ENCODE measurements at regions not wholly inside any gene's neighbourhood (a gene's known extent, or its start where the extent isn't known, plus 50 kb on each side); places are given as distances from the start of the nearest gene placed in this dataset.

DNA sequence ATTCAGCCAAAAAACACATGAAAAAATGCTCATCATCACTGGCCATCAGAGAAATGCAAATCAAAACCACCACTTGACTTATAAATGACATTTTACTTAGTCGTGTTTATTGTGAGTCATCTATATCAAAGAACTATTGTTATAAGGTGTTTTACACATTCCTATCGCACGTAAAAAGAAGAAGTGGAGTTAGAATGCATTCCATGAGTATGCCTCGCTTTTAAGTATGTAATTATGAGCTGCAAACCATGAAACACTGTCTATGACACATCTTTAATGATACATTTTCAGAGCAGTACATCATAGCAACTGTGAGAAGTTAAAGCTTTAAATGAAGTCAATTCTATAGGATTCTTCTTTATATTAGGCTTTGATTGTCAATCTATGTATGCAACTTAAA is 614.3 kb upstream of the ADAMTS5 start:
- Histone ChIP-seq H3K4me3 (no peak overlapping the region), H3K27ac (no peak overlapping the region), H3K4me1 (ENCODE audit: control insufficient read depth in 1 of 2, low read depth in 2 of 2) (peaks cover 0 to 5% of the 10 kb centered on the region in 2 donors), H3K27me3 (replicated peaks; ENCODE audit: insufficient read depth) (no peaks in the 10 kb centered on the region), H3K36me3 (no peaks in the 10 kb centered on the region), H3K9me3 (no peaks in the 10 kb centered on the region)
- DNase-seq (ENCODE audit: low spot score): no peak
- TF ChIP-seq, protein P1, sequence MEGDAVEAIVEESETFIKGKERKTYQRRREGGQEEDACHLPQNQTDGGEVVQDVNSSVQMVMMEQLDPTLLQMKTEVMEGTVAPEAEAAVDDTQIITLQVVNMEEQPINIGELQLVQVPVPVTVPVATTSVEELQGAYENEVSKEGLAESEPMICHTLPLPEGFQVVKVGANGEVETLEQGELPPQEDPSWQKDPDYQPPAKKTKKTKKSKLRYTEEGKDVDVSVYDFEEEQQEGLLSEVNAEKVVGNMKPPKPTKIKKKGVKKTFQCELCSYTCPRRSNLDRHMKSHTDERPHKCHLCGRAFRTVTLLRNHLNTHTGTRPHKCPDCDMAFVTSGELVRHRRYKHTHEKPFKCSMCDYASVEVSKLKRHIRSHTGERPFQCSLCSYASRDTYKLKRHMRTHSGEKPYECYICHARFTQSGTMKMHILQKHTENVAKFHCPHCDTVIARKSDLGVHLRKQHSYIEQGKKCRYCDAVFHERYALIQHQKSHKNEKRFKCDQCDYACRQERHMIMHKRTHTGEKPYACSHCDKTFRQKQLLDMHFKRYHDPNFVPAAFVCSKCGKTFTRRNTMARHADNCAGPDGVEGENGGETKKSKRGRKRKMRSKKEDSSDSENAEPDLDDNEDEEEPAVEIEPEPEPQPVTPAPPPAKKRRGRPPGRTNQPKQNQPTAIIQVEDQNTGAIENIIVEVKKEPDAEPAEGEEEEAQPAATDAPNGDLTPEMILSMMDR (IDR thresholded peaks at IDR 0.05): no peak
- no peak for ATAC-seq (ENCODE audit: insufficient number of reproducible peaks, low FRiP score, low read depth)

DNA sequence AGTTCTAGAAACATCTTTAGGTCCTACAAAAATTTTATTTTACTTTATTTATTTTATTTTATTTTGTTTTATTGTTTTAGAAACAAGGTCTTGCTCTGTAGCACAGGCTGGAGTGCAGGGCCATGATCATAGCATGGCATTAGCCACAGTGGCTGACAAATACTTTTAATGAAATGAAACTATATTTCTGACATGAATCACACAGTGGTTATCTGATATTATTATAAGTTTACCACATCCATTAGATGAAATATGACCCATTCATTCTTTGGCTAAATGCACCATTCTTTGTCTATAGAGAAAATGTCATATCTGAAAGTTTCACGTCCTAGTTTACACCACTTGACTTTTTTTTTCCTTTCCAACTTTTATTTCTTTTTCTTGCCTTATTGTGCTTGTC is 613.4 kb upstream of the ADAMTS5 start:
- Histone ChIP-seq H3K4me1 (ENCODE audit: control insufficient read depth in 1 of 2, low read depth in 2 of 2) (peaks cover 0 to 5% of the 10 kb centered on the region in 2 donors), H3K27me3 (replicated peaks; ENCODE audit: insufficient read depth) (no peaks in the 10 kb centered on the region), H3K4me3 (no peak overlapping the region), H3K27ac (no peak overlapping the region), H3K9me3 (no peaks in the 10 kb centered on the region), H3K36me3 (no peaks in the 10 kb centered on the region)
- DNase-seq (ENCODE audit: low spot score): no peak
- ATAC-seq (ENCODE audit: insufficient number of reproducible peaks, low FRiP score, low read depth): no peak
- TF ChIP-seq, protein P1 (IDR thresholded peaks at IDR 0.05): no peak

DNA sequence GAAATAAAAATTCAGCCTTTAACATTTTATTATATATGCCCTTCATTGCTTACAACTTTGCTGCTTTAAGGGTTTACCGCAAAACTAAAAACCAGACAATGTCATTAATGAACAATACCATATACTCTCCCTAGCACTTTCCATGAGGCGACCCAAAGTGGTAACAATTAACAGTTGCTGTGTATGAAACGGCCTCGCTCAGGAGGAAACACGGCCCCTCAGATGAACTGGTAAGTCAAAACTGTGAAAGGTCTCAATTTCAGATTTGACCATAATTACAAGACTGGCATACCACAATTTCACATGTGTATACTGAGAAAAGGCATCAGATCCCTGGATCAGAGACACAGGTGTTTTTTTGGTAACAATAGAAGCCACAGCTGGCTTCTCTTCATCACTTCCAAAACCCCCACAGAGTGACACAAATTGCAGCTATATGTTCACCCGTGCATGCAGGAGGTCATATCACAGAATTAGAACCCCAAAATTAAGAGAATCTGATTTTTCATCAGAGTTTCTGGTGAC is 611.9 kb upstream of the ADAMTS5 start:
- no peak for DNase-seq (ENCODE audit: low spot score)
- ATAC-seq (ENCODE audit: insufficient number of reproducible peaks, low FRiP score, low read depth): no peak
- no peaks in the 10 kb centered on the region for H3K9me3 ChIP-seq
- no peak overlapping the region for H3K4me3 ChIP-seq
- TF ChIP-seq, protein P1 (IDR thresholded peaks at IDR 0.05): no peak
- no peak overlapping the region for H3K27ac ChIP-seq
- peaks cover 0 to 5% of the 10 kb centered on the region in 2 donors for H3K4me1 ChIP-seq (ENCODE audit: control insufficient read depth in 1 of 2, low read depth in 2 of 2)
- H3K27me3 ChIP-seq (replicated peaks; ENCODE audit: insufficient read depth): no peaks in the 10 kb centered on the region
- no peaks in the 10 kb centered on the region for H3K36me3 ChIP-seq

GRCh38 chr21:27572696-27573095 is 605.8 kb upstream of the ADAMTS5 start:
- Histone ChIP-seq H3K9me3 (no peaks in the 10 kb centered on the region), H3K4me1 (ENCODE audit: control insufficient read depth in 1 of 2, low read depth in 2 of 2) (peaks cover 12 to 22% of the 10 kb centered on the region in 2 donors), H3K4me3 (no peak overlapping the region), H3K27ac (no peak overlapping the region), H3K27me3 (replicated peaks; ENCODE audit: insufficient read depth) (no peaks in the 10 kb centered on the region), H3K36me3 (no peaks in the 10 kb centered on the region)
- ATAC-seq (ENCODE audit: insufficient number of reproducible peaks, low FRiP score, low read depth) (no peak), DNase-seq (ENCODE audit: low spot score) (no peak)
- TF ChIP-seq, protein P1 (IDR thresholded peaks at IDR 0.05): no peak

DNA sequence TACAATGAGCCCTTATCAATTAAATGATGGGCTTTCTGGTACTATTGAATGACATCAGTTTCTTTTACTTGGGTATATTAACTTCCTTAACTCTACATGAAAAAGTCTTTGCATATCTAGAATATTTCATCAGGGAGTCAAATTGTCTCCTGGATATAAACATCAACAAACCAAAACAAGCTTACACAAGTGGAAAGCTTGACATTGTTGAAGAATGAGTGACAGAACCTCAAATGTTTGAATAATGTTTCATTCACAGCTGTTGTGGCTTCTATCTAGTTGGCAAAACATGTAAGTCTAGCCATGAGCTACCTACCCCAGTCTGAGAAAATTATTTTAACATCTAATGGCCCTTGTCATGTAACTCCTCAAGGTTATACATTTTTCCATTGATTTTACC is 604.8 kb upstream of the ADAMTS5 start:
- DNase-seq (ENCODE audit: low spot score) (no peak), ATAC-seq (ENCODE audit: insufficient number of reproducible peaks, low FRiP score, low read depth) (no peak)
- Histone ChIP-seq H3K27ac (no peak overlapping the region), H3K36me3 (no peaks in the 10 kb centered on the region), H3K4me1 (ENCODE audit: control insufficient read depth in 1 of 2, low read depth in 2 of 2) (peaks cover 12 to 22% of the 10 kb centered on the region in 2 donors), H3K9me3 (no peaks in the 10 kb centered on the region), H3K4me3 (no peak overlapping the region), H3K27me3 (replicated peaks; ENCODE audit: insufficient read depth) (no peaks in the 10 kb centered on the region)
- TF ChIP-seq, protein P1 (IDR thresholded peaks at IDR 0.05): no peak

All from thoracic aorta (tissue), 2 donors.